ENCODE measurements at regions not wholly inside any gene's neighbourhood (a gene's known extent, or its start where the extent isn't known, plus 50 kb on each side); places are given as distances from the start of the nearest gene placed in this dataset.
"Not testable (repeated sequence)": the region's sequence is repeated elsewhere in the genome, so short reads cannot be mapped to it uniquely, and the experiment has no call there.

DNA sequence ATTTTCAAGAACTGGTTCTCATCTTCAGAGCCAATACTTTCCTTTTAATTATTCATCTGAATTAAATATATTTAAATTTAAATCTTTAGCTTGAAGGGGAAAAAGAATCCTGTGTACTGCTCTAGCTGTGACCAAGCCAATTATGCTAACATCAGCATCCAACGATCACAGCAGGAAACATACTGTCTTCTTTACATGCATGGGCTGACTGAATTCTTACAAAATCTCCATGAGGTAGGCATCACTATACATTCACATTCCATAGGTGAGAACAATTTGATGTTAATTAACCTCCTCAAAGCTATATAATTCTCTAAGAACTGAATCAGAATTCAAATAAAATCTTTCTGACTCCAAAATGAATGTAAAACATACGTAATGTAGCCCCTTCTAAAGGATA, 118.8 kb upstream of the MAP2 start:
- no peak for DNase-seq (ENCODE audit: low spot score)

DNA sequence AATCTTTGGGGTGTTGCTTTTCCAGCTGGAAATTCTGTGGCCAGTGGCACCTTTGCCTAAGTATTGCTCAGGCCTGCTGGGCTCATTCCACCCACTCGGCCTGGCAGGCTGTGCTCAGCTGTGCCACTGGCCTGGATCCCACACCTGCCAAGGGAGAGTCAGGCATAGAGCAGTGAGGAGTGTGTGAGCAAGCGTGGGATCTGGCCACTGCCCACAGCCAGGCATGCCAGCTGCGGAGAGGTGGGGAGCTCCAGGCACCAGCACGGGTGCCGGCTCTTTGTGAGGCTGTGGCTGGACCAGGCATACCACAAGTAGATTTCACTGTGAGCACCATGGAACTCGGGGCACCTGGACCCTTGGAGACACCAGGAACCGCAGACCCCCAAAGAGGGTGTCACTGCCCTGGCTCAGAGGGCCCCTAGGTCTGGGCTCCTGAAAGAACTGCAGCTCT, 118.1 kb upstream of the MAP2 start:
- no peak for DNase-seq (ENCODE audit: low spot score)

DNA sequence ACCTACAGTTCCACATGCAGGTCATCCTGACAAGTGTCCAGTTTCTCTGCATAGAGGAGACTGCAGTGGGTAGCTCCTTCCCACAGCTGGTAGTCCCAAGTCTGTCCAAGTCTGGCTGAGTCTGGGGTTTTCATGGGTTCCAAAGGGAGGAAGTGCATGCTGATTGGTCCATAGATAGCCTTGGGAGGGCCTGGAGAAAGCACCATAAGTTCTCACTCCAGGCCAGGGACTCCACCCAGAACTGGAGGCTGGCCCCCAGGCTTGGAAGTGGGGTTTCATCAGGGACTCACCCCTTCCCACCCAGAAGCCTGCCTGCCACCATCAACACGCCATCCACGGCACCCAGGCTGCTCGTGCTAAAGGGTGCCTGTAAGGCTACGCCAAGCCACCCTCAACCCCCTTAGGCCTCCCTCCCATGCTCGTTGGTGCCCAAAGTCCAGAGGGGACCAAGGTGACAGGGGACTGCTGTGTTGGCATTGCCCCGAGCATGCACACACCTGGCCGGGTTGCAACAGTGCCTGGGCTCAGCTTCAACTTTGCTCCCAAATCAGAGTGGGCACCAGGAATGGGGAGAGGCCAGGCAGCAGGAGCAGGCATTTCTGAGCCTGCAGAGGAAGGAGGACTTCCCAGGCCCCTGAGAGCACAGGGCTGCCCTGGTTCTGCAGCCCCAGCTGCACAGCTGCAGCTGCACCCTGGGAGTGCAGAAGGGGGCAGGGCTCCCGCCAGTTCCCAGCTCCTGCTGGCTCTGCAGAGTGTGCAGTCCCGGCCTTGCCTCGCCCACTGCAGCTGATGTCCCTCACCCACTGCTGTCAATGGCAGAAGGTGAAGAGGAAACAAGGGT, 116.5 kb upstream of the MAP2 start:
- no peak for DNase-seq (ENCODE audit: low spot score)

DNA sequence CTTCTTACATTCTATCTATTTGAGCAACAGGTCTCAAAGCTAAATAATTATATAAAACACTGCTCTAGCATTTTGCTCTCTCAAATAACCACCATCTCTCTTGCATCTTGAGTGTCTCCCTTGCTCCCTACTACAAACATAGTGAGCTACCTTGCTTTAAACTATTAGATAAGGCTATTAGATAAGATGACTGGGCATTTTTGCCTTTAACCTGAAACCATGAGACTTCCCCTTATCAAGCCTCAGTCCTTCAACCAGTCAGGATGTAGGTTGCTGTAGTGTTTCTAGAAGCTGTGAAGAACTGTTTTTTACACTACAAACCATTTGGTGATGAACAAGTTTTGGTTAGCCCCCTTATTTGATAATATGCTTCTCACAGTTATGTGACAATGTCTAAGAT, 115.4 kb upstream of the MAP2 start:
- DNase-seq (ENCODE audit: low spot score), result no peak

DNA sequence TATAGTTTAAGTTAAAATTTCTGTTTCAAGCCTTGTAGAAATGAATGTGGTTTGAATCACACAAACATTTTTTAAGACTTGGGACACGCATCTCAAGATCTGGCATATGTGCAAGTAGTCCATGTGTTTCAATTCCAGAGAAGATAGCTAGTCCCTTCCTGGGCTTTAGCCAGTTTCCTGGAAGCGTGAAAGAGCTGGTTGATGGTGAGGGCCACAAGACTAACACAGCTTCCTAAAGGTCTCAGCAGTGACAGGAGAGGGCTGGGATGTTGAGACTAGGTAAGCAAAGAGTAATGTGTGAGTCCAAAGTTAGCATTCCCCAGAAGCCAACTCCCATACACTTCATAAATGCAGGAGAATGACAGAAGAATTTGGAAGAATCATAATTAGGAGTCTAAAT, 111.9 kb upstream of the MAP2 start:
- DNase-seq (ENCODE audit: low spot score), result no peak

DNA sequence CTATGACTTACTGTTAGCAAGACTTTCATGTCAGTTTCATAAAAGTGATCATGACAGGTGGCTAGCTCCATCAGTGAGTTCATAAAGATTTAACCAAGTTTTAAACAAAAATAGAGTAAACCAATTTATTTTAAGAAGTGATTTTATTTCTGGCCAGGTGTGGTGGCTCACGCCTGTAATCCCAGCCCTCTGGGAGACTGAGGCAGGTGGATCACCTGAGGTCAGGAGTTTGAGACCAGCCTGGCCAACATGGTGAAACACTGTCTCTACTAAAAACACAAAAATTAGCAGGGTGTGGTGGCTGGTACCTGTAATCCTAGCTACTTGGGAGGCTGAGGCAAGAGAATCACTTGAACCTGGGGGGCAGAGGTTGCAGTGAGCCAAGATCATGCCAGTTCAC, 111.4 kb upstream of the MAP2 start:
- DNase-seq (ENCODE audit: low spot score), result not testable (repeated sequence)

DNA sequence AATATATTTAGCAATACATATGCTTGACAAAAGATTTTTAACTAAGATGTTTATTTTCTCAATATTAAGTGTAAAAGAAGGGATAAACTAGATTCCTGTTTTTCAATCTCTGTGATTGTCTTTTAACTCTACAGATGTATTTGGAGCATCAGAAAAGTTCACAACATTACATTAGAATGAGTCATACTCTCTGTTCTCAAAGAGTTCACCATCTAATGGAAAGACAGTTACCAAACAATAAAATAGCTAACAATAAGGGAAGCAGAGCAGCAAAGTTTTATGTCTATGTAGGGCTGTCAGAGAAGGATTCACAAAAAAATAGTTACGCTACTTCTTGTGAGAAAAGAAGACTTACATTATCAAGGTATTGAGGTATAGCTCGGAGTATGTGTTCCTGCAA, 109.2 kb upstream of the MAP2 start:
- DNase-seq (ENCODE audit: low spot score), result no peak

DNA sequence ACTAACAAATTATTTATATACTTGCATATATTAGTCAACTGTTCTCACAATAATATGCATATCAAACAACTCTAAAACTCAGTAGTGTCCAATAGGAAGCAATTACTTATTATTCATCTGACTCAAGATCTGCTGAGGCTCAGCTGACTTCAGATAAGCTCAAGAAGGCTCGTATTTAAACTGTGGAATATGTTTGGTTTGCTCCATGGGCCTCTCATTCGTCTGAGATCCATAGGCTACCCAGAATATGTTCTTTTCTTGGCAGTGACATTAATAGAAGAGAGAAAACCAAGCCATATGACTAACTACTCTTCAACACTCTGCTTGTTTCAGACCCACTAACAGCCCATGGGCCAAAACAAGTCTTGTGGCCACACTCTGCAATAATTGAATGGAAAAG, 107.7 kb upstream of the MAP2 start:
- DNase-seq (ENCODE audit: low spot score), result no peak

DNA sequence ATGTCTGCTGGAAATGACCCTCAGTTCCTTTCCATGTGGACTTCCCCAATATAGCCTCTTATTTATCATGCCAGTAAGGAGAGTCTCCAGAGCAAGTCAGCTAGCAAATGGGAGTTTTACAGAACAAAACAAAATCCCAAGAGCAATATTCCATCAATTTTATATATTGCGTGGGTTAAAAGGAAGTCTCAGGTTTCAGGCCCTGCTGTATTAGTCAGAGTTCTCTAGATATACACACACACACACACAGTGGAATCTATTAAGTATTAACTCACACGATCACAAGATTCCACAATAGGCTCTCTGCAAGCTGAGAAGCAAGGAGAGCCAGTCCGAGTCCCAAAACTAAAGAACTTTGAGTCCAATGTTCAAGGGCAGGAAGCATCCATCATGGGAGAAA, 102.8 kb upstream of the MAP2 start:
- DNase-seq (ENCODE audit: low spot score), result no peak

DNA sequence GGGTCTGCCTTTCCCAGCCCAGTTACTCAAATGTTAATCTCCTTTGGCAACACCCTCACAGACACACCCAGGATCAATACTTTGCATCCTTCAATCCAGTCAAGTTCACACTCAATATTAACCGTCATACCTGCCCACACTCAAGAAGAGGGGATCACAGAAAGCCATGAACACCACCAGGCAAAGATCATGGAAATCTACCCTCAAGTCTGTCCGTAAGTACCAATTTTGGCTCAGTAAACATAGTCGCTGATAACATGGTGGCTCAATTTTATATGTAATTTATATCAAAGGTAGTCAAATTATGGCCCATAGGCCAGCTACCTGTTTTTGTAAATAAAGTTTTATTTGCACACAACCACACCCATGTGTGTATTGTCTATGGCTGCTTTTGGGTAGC, 102.3 kb upstream of the MAP2 start:
- no peak for DNase-seq (ENCODE audit: low spot score)

DNA sequence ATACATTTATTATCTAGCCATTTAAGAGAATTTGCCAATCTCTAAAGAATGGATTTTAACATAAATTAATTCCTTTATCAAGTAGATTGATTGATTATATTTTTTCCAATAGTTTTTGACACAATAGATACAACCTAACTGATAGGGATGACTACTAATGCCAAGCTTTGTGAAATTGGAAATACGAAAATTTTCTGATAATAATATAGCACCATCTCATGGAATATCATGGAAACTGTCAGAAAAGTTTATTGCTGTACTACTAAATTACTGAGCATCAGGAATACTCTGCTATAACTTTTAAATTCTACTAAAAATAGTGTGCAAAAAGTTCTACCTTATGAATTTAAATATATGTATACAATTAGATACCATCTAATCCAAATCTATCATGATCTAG, 101.8 kb upstream of the MAP2 start:
- DNase-seq (ENCODE audit: low spot score), result no peak

DNA sequence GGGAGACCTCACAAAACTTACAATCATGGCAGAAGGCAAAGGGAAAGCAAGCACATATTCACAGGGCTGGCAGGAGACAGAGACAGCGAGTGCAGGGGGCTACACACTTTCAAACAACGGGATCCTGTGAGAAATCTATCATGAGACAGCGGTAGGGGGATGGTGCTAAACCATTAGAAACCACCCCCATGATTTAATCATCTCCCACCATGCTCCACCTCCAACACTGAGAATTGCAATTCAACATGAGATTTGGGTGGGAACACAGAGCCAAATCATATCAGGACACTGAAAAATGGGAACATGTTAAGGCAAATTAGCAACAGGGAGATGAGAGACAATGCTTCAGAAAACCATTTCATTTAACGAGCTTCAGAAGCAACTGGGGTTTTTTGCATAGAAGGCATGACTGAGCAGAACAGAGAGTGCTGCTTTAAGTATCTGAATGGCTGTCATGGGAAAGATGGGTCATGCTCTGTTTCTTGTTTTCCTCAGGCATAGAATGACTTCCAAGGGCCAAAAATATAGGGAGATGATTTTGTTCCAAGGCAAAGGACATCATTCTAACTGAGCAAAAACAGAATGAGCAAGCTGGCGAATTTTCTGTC, 100.8 kb upstream of the MAP2 start:
- DNase-seq (ENCODE audit: low spot score), result no peak

DNA sequence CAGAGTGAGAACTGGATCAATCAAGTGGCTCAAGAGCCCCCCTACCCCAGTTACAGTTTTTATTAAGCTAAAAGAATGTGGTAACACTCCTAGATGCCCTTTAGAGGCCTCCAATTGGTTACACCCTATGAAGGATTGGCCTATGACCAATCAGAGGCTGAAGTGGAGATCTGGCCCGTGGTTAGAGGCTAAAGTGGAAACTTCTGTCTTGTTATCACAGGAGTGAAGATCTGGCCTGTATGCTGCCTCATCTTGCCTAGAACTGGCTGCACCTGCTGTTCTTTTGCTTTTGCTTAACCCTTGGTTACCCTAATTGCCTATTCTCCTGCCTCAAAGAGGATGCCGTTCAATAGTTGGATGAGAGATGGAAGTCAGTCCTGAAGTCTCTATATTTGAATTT, 100.1 kb upstream of the MAP2 start:
- DNase-seq (ENCODE audit: low spot score), result no peak

DNA sequence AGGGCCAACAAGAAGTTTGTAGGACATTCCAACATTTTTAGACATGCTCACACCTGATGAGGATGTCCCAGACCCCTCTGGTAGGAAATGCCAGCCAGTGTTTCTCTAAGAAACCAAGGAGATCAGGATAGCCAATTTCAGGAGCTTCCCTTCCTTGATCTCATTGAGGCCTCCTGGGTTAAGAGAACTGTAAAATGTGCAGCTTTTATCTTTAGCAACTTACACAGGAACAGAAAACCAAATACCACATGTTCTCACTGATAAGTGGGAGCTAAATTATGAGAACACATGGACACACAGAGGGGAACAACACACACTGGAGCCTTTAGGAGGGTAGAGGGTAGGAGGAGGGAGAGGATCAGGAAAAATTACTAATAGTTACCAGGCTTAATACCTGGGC, 99.6 kb upstream of the MAP2 start:
- no peak for DNase-seq (ENCODE audit: low spot score)

DNA sequence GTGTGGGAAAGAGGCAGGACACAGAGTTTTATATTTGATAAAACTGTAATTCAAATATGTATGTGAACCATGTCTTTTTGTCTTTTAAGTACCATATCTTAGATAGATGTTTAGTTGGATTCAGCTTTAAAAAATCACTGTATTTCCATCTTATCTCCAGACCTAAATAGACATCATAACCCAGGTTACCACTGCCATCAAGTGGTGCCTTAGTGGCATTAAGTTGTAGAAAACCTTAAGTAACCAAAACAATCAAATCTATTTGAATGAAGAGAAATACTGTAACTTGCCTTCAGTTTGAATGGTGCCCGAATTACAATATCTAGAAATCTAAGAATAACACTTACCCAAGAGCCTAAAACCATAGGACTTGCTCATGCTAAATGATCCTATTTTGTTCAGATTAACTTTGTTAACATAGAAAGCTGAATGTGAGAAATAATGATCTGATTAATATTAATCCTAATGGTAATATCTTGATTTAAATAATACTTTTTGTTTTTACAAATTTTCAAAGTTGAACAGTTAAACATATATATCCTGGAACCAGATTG, 92.5 kb upstream of the MAP2 start:
- DNase-seq (ENCODE audit: low spot score), result no peak

DNA sequence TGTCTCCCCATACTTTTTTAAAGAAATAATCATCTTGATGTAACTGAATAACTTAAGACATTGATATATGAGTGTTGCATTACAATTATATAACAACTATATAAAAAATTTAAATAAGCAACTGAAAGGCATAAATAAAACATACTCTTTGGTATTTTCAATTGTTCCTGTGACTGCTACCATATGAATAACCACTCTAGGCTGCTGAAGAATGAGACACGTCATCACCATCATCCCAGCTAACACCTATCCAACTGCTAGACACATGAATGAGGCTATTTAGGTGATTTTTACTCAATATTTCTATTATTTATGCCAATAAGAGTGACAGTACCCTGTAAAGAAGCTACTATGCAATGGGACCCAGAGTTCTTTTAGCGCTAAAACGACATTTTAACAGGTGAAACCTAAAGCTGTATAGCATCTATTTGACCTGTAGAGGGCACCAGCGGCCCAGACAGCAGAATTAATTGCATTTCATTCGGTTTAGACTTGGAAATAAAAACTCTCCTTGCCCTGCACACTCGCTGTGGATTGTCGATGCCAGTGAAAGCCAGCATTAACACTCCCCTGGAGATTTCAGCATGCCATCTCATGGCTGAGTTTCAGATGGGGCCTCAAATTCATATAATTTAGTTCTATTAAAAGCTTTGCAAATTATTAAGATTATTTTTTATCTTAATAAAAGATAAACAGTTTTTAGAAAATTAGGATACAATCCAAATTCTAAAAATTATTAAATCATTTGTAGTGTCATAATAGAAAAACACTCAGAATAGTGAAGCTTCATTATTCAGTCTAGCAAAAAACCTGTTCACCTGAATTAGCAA, 89.4 kb upstream of the MAP2 start:
- peak; percentile 65 for DNase-seq (ENCODE audit: low spot score)

DNA sequence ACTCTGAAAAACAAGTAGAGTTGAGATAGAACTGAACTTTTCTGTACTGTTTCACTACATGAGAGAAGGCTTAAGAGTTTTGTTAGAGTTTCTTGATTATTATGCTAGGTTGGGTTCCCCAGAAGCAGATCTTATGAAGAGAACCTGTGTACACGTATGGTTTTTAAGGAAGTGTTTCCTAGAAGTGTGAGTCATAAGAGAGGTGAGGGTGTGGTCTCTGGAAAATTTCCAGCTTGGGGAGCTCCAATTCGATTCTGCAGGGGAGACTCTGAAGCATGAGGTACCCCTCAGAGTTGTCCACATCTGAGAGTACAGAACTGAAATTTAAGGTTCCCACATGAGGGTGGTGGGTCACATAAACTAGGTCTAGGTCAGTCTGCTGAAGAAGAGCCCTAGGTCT, 83.3 kb upstream of the MAP2 start:
- no peak for DNase-seq (ENCODE audit: low spot score)

DNA sequence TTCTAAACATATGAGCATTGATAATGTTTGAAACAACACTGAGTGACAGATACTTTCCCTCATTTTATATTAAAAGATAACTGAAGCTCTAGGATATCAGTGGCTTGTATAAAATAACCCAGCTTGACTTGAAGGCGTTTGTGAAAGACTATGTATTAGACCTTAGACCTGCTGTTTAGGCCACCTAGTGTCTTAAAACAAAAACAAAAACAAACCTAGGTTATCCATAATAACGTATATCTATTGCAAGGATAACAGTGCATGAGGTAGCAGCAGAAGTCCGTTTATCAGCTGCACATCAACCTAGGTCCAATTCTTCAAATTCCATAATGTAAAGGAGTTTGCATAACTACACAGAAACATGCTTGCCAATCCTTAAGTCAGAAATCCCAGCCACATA, 79.5 kb upstream of the MAP2 start:
- DNase-seq (ENCODE audit: low spot score), result no peak

DNA sequence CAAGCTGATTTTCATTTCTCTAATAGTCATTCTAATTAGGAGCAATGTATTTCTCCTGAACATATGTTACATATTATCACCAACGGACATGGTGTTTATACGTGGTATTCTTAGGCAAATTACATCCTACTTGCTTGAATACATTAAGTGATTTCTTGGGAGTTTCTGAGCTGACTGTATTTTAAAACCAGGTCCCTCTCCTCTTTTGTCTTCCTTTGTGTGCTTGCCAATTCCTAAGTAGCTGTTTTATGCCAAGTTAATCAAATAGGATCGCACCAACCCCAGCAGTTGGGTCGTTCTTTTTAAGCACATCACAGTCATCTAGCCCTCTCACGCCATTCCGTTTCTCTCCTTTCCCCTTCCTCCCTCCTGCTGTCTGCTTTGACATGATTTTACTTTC, 75.4 kb upstream of the MAP2 start:
- no peak for DNase-seq (ENCODE audit: low spot score)

DNA sequence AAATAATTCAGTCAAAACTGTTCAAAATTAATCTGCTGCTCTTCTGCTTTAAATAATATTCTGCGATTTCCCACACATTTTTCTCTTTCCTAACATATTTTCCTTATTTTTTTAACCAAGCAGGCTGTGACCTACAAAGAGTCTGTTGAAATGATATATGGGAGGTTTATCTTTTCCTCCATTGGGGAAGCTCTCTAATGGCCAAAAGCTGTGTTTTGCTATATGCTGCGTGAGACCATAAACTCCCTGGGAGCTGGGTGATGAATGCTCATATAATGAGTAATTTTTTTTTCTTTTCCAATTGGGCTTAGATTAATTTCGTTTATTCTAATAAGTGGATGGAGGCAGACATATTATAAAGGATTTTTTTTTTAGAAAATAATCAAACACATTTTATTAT, 72.2 kb upstream of the MAP2 start:
- DNase-seq (ENCODE audit: low spot score), result no peak

DNA sequence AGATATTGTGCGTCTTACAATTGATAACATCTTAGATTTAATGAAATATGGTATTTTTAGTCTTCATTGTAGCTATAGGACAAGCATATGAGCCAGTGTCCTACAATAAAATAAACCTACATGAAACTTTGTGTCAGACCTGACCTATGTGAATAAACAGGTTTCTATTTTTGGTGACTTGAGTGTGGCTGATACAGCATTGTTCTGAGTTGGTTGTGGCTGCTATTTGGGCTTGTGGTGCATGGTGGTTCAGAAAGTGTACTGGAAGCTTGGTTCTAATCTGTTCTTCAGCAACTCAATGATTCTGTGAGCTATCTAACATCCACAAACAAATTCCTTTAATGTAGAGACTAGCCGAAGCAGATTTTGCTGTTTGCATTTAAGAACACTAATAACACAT, 64.9 kb upstream of the MAP2 start:
- no peak for DNase-seq (ENCODE audit: low spot score)

DNA sequence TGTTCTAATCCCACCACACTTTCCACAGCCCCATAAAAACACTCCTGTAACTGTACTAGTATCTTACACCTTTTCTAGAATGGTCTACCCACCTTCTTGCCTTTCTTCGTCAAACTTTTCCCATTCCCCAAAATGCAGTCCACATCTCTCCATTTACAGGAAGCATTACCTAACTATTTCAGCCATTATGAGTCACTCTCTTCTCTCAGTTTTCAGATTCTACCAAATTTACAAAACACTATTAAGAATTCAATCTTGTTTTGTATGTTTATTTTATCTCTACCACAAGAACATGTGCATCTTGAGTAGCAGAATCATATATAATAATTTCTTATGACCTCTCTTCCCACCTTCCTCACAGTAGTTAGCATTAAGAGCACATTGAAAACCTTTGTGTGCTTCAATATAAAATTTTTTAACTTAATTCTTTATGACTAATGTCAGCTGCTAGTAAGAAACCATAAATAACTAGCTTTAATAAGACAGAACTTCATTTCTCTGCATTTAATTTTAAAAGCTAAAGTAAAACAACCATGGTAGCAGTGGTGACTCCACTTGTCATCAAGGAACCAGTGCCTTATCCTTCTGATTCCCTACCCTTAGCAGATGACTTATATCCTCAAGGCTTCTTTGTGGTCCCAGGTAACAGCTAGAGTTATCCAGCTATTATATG, 56.6 kb upstream of the MAP2 start:
- DNase-seq (ENCODE audit: low spot score), result no peak
